Breast epithelium (tissue), 4 donors: ENCODE measurements at regions not wholly inside any gene's neighbourhood (a gene's known extent, or its start where the extent isn't known, plus 50 kb on each side); places are given as distances from the start of the nearest gene placed in this dataset.

Experiments
- DNase-seq, 2 donors: peaks; one replicate each; pipeline ENCODE4 v3.0.0-alpha.2; 2019; ENCODE audit warnings: low spot score in 2 of 2
- H3K27ac ChIP-seq, 2 donors: fragments of 200-600 bp; sonication (generic) in 1 of 2; one replicate each; pipeline ENCODE4 v1.5.1; 2016 to 2019; ENCODE audit warnings: mild to moderate bottlenecking in 1 of 2
- H3K27me3 ChIP-seq, 2 donors: fragments of 200-600 bp; sonication (generic) in 1 of 2; one replicate each; pipeline versions ENCODE4 v1.5.1 to v1.6.0; 2017 to 2019; ENCODE audit warnings: control low read depth in 1 of 2, mild to moderate bottlenecking in 1 of 2
- H3K36me3 ChIP-seq: fragments of 200-600 bp; one replicate; pipeline ENCODE4 v1.5.1; 2019
- H3K4me1 ChIP-seq, 2 donors: fragments of 200-600 bp; sonication (generic); one replicate each; pipeline ENCODE4 v1.5.1; 2016 to 2019; ENCODE audit warnings: control low read depth in 1 of 2
- H3K4me3 ChIP-seq, 3 donors: fragments of 200-600 bp; sonication (generic); 1 replicate in 2 of 3; 2 replicates in 1 of 3; pipeline ENCODE4 v1.5.1; 2016 to 2019; ENCODE audit warnings: mild to moderate bottlenecking in 3 of 3, moderate library complexity in 2 of 3
- H3K9me3 ChIP-seq, 2 donors: fragments of 200-600 bp; sonication (generic) in 1 of 2; one replicate each; pipeline ENCODE4 v1.5.1; 2016 to 2019; ENCODE audit warnings: control low read depth in 1 of 2
- CTCF ChIP-seq, 3 donors: fragments of 450-650 bp; IDR thresholded peaks; one replicate each; pipeline ENCODE4 v1.5.1; 2016 to 2017; ENCODE audit warnings: antibody characterized with exemption in 3 of 3, mild to moderate bottlenecking in 3 of 3, moderate library complexity in 3 of 3
- POLR2A ChIP-seq: fragments of 450-650 bp; IDR thresholded peaks from one replicate; pipeline ENCODE4 v1.6.1; 2016; ENCODE audit warnings: antibody characterized with exemption, mild to moderate bottlenecking, moderate library complexity
- POLR2AphosphoS5 ChIP-seq, 3 donors: sonication (generic); formaldehyde crosslinking; IDR thresholded peaks; one replicate each; pipeline ENCODE4 v1.6.1; 2017; ENCODE audit warnings: antibody characterized with exemption in 3 of 3
- intact Hi-C: fragments of 100-400 bp; cut with DNase I; formaldehyde crosslinking; loops from one replicate; pipeline ENCODE4 v1.15.1; 2023; ENCODE audit warnings: low total_unique reads

- intact Hi-C loops: no loop called here
- Histone ChIP-seq H3K4me1 (no peaks in the 10 kb centered on the region), H3K27ac (no peak overlapping the region), H3K9me3 (peaks cover 0 to 4% of the 10 kb centered on the region in 2 donors), H3K4me3 (no peak overlapping the region), H3K36me3 (no peaks in the 10 kb centered on the region), H3K27me3 (no peaks in the 10 kb centered on the region)
- no peak for TF ChIP-seq POLR2A
- no peak for TF ChIP-seq POLR2AphosphoS5 (IDR thresholded peaks at IDR 0.05)
- TF ChIP-seq CTCF (IDR thresholded peaks at IDR 0.05): no peak
- DNase-seq: no peak
These were observed 72.2 kb upstream of the MPHOSPH6 start for GRCh38 chr16:82242201-82242600.

GRCh38 chr16:82241469-82242052, 71.5 kb upstream of the MPHOSPH6 start:
- no peaks in the 10 kb centered on the region for H3K27me3 ChIP-seq
- DNase-seq: no peak
- intact Hi-C loops: no loop called here

GRCh38 chr16:82240111-82240510, 70.1 kb upstream of the MPHOSPH6 start:
- H3K9me3 ChIP-seq: peaks cover 0 to 4% of the 10 kb centered on the region in 2 donors
- H3K4me3 ChIP-seq: no peak overlapping the region
- no peaks in the 10 kb centered on the region for H3K27me3 ChIP-seq
- no peak overlapping the region for H3K27ac ChIP-seq
- no peak for DNase-seq
- intact Hi-C loops: no loop called here
- TF ChIP-seq POLR2A (no peak), POLR2AphosphoS5 (IDR thresholded peaks at IDR 0.05) (no peak)
- no peaks in the 10 kb centered on the region for H3K4me1 ChIP-seq
- H3K36me3 ChIP-seq: no peaks in the 10 kb centered on the region

More at GRCh38 chr16:82241469-82242052, 71.5 kb upstream of the MPHOSPH6 start:
- Histone ChIP-seq H3K27ac (no peak overlapping the region), H3K9me3 (peaks cover 0 to 4% of the 10 kb centered on the region in 2 donors), H3K36me3 (no peaks in the 10 kb centered on the region), H3K4me1 (no peaks in the 10 kb centered on the region), H3K4me3 (no peak overlapping the region)
- TF ChIP-seq CTCF (IDR thresholded peaks at IDR 0.05) (no peak), POLR2AphosphoS5 (IDR thresholded peaks at IDR 0.05) (no peak), POLR2A (no peak)

GRCh38 chr16:82236875-82237274, 66.9 kb upstream of the MPHOSPH6 start:
- H3K36me3 ChIP-seq: no peaks in the 10 kb centered on the region
- no peak for TF ChIP-seq POLR2A
- no peak for TF ChIP-seq POLR2AphosphoS5 (IDR thresholded peaks at IDR 0.05)
- no peak for TF ChIP-seq CTCF (IDR thresholded peaks at IDR 0.05)
- no peaks in the 10 kb centered on the region for H3K9me3 ChIP-seq
- no peak overlapping the region for H3K27ac ChIP-seq
- H3K27me3 ChIP-seq: no peaks in the 10 kb centered on the region
- intact Hi-C loops: no loop called here
- DNase-seq: no peak
- H3K4me3 ChIP-seq: no peak overlapping the region
- no peaks in the 10 kb centered on the region for H3K4me1 ChIP-seq

- Histone ChIP-seq H3K27ac (no peak overlapping the region), H3K4me1 (no peaks in the 10 kb centered on the region), H3K4me3 (no peak overlapping the region), H3K27me3 (no peaks in the 10 kb centered on the region), H3K9me3 (no peaks in the 10 kb centered on the region), H3K36me3 (no peaks in the 10 kb centered on the region)
- TF ChIP-seq CTCF (IDR thresholded peaks at IDR 0.05): no peak
- no peak for TF ChIP-seq POLR2A
- TF ChIP-seq POLR2AphosphoS5 (IDR thresholded peaks at IDR 0.05): no peak
- intact Hi-C loops: no loop called here
- DNase-seq: no peak
These were observed 66.4 kb upstream of the MPHOSPH6 start for GRCh38 chr16:82236415-82236814.
